ENCODE measurements at regions not wholly inside any gene's neighbourhood (a gene's known extent, or its start where the extent isn't known, plus 50 kb on each side); places are given as distances from the start of the nearest gene placed in this dataset.

DNA sequence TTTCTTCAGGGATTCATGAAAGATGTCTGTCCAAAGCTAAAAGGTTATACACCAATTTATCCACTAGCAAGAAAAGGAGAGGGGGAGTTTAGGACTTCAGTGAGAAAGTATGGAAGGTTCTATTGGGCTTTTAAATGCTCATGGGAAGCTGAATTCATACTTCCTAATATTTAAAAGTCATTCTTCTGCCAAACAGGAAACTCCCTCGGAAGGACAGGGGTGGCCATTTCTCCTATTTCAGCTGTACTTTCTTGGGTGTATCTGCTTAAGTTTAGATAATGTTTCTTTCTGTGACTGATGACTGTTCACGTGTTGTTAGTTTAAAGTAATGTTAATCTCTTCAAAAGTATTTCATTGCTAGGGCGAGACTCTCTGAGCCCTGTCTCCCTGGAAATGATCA, 80.5 kb upstream of the IFNGR1 start (continued):
- TF ChIP-seq IRF2 (CRISPR knock-in tag; IDR thresholded peaks at IDR 0.05; ENCODE audit: borderline replicate concordance, low read depth) (no peak), CREM (CRISPR knock-in tag; IDR thresholded peaks at IDR 0.05) (no peak), ZNF423 (CRISPR knock-in tag; IDR thresholded peaks at IDR 0.05) (no peak), ZBTB21 (CRISPR knock-in tag; IDR thresholded peaks at IDR 0.05; ENCODE audit: borderline replicate concordance) (no peak), ZNF396 (CRISPR knock-in tag; IDR thresholded peaks at IDR 0.05; ENCODE audit: borderline replicate concordance) (no peak)
- TF ChIP-seq, protein P1, sequence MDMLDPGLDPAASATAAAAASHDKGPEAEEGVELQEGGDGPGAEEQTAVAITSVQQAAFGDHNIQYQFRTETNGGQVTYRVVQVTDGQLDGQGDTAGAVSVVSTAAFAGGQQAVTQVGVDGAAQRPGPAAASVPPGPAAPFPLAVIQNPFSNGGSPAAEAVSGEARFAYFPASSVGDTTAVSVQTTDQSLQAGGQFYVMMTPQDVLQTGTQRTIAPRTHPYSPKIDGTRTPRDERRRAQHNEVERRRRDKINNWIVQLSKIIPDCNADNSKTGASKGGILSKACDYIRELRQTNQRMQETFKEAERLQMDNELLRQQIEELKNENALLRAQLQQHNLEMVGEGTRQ (CRISPR knock-in tag; IDR thresholded peaks at IDR 0.05), result no peak

DNA sequence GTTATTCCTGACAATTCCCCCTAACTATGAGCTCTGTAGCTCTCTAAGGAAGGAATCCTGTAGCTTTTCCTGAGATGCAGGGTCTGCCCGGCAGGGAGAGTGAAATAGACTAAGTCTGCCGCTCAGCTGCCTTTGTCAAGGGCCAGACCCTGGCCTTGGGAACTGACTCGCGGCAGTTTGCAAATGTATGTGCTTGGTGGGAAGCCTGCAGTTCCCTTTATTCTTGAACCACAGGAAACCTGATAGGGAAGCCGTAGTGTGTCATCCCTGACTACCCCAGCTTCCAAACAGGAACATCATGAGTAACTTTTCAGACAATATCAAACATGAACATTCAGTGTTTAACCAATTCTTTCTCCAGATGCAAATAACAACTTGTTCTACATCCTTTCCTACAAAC, 78.7 kb upstream of the IFNGR1 start:
- H3K9me3 Mint-ChIP-seq, result peaks cover 20% of the 10 kb centered on the region
- DNase-seq (ENCODE audit: low spot score) (peak; percentile 76), ATAC-seq (peak; percentile 99)
- H3K4me3 Mint-ChIP-seq, result 0 out of 2 replicates have a peak overlapping the region, but pooled peaks have one; percentile 32
- CTCF ChIA-PET, result interaction anchor here (0.6 to 3.3 kb wide), 15 partner anchors 9 to 316 kb away, joined by 3 to 51 read pairs (median 4); no protein-coding TSS in a partner anchor
- POLR2A ChIA-PET, result no interaction called here
- peaks cover 7% of the 10 kb centered on the region; the same call in 1 of the 2 replicates for H3K27me3 Mint-ChIP-seq (ENCODE audit: low read depth)
- H3K36me3 Mint-ChIP-seq, result peaks cover 5% of the 10 kb centered on the region
- peak overlapping the region; percentile 94 for H3K27ac Mint-ChIP-seq
- peaks cover 57% of the 10 kb centered on the region for H3K4me1 Mint-ChIP-seq
- TF ChIP-seq ZNF121 (CRISPR knock-in tag; IDR thresholded peaks at IDR 0.05) (no peak), ZNF317 (CRISPR knock-in tag; IDR thresholded peaks at IDR 0.05; ENCODE audit: borderline replicate concordance, low read depth) (no peak), ZNF396 (CRISPR knock-in tag; IDR thresholded peaks at IDR 0.05; ENCODE audit: borderline replicate concordance) (no peak), GABPB1 (CRISPR knock-in tag; IDR thresholded peaks at IDR 0.05) (no peak), ZNF416 (CRISPR knock-in tag; IDR thresholded peaks at IDR 0.05) (no peak), TEAD1 (CRISPR knock-in tag; IDR thresholded peaks at IDR 0.05) (peak; percentile 42; the same call in 1 of the 2 replicates), JUN (CRISPR knock-in tag; IDR thresholded peaks at IDR 0.05) (no peak), ETV6 (CRISPR knock-in tag; IDR thresholded peaks at IDR 0.05) (0 out of 2 replicates have a peak, but pooled peaks have one; percentile 20)
- TF ChIP-seq, protein P2, sequence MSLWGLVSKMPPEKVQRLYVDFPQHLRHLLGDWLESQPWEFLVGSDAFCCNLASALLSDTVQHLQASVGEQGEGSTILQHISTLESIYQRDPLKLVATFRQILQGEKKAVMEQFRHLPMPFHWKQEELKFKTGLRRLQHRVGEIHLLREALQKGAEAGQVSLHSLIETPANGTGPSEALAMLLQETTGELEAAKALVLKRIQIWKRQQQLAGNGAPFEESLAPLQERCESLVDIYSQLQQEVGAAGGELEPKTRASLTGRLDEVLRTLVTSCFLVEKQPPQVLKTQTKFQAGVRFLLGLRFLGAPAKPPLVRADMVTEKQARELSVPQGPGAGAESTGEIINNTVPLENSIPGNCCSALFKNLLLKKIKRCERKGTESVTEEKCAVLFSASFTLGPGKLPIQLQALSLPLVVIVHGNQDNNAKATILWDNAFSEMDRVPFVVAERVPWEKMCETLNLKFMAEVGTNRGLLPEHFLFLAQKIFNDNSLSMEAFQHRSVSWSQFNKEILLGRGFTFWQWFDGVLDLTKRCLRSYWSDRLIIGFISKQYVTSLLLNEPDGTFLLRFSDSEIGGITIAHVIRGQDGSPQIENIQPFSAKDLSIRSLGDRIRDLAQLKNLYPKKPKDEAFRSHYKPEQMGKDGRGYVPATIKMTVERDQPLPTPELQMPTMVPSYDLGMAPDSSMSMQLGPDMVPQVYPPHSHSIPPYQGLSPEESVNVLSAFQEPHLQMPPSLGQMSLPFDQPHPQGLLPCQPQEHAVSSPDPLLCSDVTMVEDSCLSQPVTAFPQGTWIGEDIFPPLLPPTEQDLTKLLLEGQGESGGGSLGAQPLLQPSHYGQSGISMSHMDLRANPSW (CRISPR knock-in tag; conservative IDR thresholded peaks at IDR 0.05; ENCODE audit: low read depth), result no peak
- TF ChIP-seq, protein P3, sequence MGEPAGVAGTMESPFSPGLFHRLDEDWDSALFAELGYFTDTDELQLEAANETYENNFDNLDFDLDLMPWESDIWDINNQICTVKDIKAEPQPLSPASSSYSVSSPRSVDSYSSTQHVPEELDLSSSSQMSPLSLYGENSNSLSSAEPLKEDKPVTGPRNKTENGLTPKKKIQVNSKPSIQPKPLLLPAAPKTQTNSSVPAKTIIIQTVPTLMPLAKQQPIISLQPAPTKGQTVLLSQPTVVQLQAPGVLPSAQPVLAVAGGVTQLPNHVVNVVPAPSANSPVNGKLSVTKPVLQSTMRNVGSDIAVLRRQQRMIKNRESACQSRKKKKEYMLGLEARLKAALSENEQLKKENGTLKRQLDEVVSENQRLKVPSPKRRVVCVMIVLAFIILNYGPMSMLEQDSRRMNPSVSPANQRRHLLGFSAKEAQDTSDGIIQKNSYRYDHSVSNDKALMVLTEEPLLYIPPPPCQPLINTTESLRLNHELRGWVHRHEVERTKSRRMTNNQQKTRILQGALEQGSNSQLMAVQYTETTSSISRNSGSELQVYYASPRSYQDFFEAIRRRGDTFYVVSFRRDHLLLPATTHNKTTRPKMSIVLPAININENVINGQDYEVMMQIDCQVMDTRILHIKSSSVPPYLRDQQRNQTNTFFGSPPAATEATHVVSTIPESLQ (CRISPR knock-in tag; IDR thresholded peaks at IDR 0.05), result no peak
- TF ChIP-seq, protein P4, sequence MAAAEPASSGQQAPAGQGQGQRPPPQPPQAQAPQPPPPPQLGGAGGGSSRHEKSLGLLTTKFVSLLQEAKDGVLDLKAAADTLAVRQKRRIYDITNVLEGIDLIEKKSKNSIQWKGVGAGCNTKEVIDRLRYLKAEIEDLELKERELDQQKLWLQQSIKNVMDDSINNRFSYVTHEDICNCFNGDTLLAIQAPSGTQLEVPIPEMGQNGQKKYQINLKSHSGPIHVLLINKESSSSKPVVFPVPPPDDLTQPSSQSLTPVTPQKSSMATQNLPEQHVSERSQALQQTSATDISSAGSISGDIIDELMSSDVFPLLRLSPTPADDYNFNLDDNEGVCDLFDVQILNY (CRISPR knock-in tag; IDR thresholded peaks at IDR 0.05), result no peak
- TF ChIP-seq, protein P5, sequence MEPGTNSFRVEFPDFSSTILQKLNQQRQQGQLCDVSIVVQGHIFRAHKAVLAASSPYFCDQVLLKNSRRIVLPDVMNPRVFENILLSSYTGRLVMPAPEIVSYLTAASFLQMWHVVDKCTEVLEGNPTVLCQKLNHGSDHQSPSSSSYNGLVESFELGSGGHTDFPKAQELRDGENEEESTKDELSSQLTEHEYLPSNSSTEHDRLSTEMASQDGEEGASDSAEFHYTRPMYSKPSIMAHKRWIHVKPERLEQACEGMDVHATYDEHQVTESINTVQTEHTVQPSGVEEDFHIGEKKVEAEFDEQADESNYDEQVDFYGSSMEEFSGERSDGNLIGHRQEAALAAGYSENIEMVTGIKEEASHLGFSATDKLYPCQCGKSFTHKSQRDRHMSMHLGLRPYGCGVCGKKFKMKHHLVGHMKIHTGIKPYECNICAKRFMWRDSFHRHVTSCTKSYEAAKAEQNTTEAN (CRISPR knock-in tag; IDR thresholded peaks at IDR 0.05), result no peak
- TF ChIP-seq, protein P6, sequence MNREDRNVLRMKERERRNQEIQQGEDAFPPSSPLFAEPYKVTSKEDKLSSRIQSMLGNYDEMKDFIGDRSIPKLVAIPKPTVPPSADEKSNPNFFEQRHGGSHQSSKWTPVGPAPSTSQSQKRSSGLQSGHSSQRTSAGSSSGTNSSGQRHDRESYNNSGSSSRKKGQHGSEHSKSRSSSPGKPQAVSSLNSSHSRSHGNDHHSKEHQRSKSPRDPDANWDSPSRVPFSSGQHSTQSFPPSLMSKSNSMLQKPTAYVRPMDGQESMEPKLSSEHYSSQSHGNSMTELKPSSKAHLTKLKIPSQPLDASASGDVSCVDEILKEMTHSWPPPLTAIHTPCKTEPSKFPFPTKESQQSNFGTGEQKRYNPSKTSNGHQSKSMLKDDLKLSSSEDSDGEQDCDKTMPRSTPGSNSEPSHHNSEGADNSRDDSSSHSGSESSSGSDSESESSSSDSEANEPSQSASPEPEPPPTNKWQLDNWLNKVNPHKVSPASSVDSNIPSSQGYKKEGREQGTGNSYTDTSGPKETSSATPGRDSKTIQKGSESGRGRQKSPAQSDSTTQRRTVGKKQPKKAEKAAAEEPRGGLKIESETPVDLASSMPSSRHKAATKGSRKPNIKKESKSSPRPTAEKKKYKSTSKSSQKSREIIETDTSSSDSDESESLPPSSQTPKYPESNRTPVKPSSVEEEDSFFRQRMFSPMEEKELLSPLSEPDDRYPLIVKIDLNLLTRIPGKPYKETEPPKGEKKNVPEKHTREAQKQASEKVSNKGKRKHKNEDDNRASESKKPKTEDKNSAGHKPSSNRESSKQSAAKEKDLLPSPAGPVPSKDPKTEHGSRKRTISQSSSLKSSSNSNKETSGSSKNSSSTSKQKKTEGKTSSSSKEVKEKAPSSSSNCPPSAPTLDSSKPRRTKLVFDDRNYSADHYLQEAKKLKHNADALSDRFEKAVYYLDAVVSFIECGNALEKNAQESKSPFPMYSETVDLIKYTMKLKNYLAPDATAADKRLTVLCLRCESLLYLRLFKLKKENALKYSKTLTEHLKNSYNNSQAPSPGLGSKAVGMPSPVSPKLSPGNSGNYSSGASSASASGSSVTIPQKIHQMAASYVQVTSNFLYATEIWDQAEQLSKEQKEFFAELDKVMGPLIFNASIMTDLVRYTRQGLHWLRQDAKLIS (CRISPR knock-in tag; IDR thresholded peaks at IDR 0.05; ENCODE audit: borderline replicate concordance), result 0 out of 2 replicates have a peak, but pooled peaks have one; percentile 45
- TF ChIP-seq, protein P7, sequence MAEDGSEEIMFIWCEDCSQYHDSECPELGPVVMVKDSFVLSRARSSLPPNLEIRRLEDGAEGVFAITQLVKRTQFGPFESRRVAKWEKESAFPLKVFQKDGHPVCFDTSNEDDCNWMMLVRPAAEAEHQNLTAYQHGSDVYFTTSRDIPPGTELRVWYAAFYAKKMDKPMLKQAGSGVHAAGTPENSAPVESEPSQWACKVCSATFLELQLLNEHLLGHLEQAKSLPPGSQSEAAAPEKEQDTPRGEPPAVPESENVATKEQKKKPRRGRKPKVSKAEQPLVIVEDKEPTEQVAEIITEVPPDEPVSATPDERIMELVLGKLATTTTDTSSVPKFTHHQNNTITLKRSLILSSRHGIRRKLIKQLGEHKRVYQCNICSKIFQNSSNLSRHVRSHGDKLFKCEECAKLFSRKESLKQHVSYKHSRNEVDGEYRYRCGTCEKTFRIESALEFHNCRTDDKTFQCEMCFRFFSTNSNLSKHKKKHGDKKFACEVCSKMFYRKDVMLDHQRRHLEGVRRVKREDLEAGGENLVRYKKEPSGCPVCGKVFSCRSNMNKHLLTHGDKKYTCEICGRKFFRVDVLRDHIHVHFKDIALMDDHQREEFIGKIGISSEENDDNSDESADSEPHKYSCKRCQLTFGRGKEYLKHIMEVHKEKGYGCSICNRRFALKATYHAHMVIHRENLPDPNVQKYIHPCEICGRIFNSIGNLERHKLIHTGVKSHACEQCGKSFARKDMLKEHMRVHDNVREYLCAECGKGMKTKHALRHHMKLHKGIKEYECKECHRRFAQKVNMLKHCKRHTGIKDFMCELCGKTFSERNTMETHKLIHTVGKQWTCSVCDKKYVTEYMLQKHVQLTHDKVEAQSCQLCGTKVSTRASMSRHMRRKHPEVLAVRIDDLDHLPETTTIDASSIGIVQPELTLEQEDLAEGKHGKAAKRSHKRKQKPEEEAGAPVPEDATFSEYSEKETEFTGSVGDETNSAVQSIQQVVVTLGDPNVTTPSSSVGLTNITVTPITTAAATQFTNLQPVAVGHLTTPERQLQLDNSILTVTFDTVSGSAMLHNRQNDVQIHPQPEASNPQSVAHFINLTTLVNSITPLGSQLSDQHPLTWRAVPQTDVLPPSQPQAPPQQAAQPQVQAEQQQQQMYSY (CRISPR knock-in tag; IDR thresholded peaks at IDR 0.05), result no peak
